DMS 273 treated with DMSO at 0.1 percent for 48 hours (cell line): ENCODE measurements at regions not wholly inside any gene's neighbourhood (a gene's known extent, or its start where the extent isn't known, plus 50 kb on each side); places are given as distances from the start of the nearest gene placed in this dataset.

Experiments
- DNase-seq: peaks from one replicate; lab custom pipeline; 2025; lab: John Stamatoyannopoulos, UW

- DNase-seq = no peak
Measured at GRCh38 chr4:10179957-10180602, 63.5 kb upstream of the WDR1 start.

GRCh38 chr4:10178763-10179162, 62.2 kb upstream of the WDR1 start:
- no peak for DNase-seq

- DNase-seq = no peak
Measured at GRCh38 chr4:10175626-10176025, 59.0 kb upstream of the WDR1 start.

- DNase-seq = no peak
Measured at GRCh38 chr4:10173754-10174749, 57.5 kb upstream of the WDR1 start.

GRCh38 chr4:10173037-10173753, 56.6 kb upstream of the WDR1 start:
- DNase-seq = no peak

- no peak for DNase-seq
Measured at GRCh38 chr4:10172278-10172921, 55.8 kb upstream of the WDR1 start.

GRCh38 chr4:10171055-10171454, 54.5 kb upstream of the WDR1 start:
- DNase-seq = no peak

- no peak for DNase-seq
Measured at GRCh38 chr4:10169839-10170387, 53.3 kb upstream of the WDR1 start.

GRCh38 chr4:10168151-10168550, 51.6 kb upstream of the WDR1 start:
- no peak for DNase-seq

- DNase-seq = no peak
Measured at GRCh38 chr4:10167201-10167600, 50.6 kb upstream of the WDR1 start.
